HepG2 (cell line): ENCODE measurements at regions not wholly inside any gene's neighbourhood (a gene's known extent, or its start where the extent isn't known, plus 50 kb on each side); places are given as distances from the start of the nearest gene placed in this dataset.

Experiments
- ATAC-seq: fragments of 200-7000 bp; cut with Tn5 transposase; 3 replicates; pipeline ENCODE4 v1.9.1; 2020; ENCODE audit warnings: mild to moderate bottlenecking, moderate library complexity
- BruUV-seq: library from RNA; stranded (reverse); fragments of 400-500 nt; replicated peaks from 2 replicates; lab custom pipeline; 2021; lab: Mats Ljungman, UMichigan
- CTCF ChIA-PET: fragments of 300-600 bp; formaldehyde crosslinking; extraction: SDS; loops from one replicate; lab custom pipeline; 2021; ENCODE audit warnings: low total read pairs, inconsistent platforms, low intra/inter-chr PET ratio; lab: Yijun Ruan, JAX
- POLR2A ChIA-PET: fragments of 350-600 bp; sonication (Branson Sonifier 250); formaldehyde crosslinking; loops from one replicate; lab custom pipeline; 2020; ENCODE audit warnings: antibody characterized with exemption, inconsistent platforms; lab: Yijun Ruan, JAX
- DNase-seq: peaks from one replicate; pipeline ENCODE4 v3.0.0-alpha.2; 2015; ENCODE audit warnings: low spot score
- FAIRE-seq: peaks from 3 replicates; lab custom pipeline; 2011; peaks lifted over from hg19 to GRCh38; lab: Jason Lieb, UNC
- H2AFZ ChIP-seq: one replicate; pipeline ENCODE4 v1.6.1; 2011; ENCODE audit warnings: low read length, inconsistent platforms
- H3K27ac ChIP-seq: fragments of 300-600 bp; 3 replicates; pipeline ENCODE4 v1.8.0; 2011; ENCODE audit warnings: mixed run types, mild to moderate bottlenecking, mixed read lengths, low read length, inconsistent platforms; ENCODE audit not compliant: insufficient read depth; ENCODE audit errors: extremely low read length
- H3K27me3 ChIP-seq, 2 experiments: fragments of 200-600 bp in 1 of 2; 2 replicates in 1 of 2; 3 replicates in 1 of 2; pipeline versions ENCODE4 v1.6.0 to v1.8.0; 2011; ENCODE audit warnings: low read length in 2 of 2, mild to moderate bottlenecking in 2 of 2, moderate library complexity in 2 of 2, inconsistent platforms in 1 of 2; ENCODE audit not compliant: insufficient read depth in 2 of 2, control insufficient read depth in 1 of 2
- H3K36me3 ChIP-seq, 2 experiments: fragments of 200-600 bp in 1 of 2; replicated peaks in 1 of 2; 2 replicates in 1 of 2; 3 replicates in 1 of 2; pipeline versions ENCODE4 v1.5.1 to v1.8.0; 2011; ENCODE audit warnings: low read length in 2 of 2, inconsistent platforms in 1 of 2; ENCODE audit not compliant: insufficient read depth in 2 of 2, control insufficient read depth in 1 of 2
- H3K4me1 ChIP-seq: 2 replicates; pipeline ENCODE4 v1.5.1; 2012; ENCODE audit warnings: low read length, inconsistent platforms; ENCODE audit not compliant: insufficient read depth
- H3K4me2 ChIP-seq: 2 replicates; pipeline ENCODE4 v1.6.0; 2011; ENCODE audit warnings: low read depth, low read length, inconsistent platforms
- H3K4me3 ChIP-seq, 3 experiments: fragments of 200-600 bp in 1 of 3; sonication (generic), shearing (Covaris generic) in 1 of 3; replicated peaks in 1 of 3; 2 replicates each; pipeline ENCODE4 v1.5.1; 2011 to 2016; ENCODE audit warnings: low read length in 3 of 3, inconsistent platforms in 2 of 3, low read depth in 2 of 3, mild to moderate bottlenecking in 2 of 3, control low read depth in 1 of 3, mixed read lengths in 1 of 3; ENCODE audit not compliant: insufficient read depth in 1 of 3
- H3K79me2 ChIP-seq: one replicate; pipeline ENCODE4 v1.6.1; 2011; ENCODE audit warnings: low read length, inconsistent platforms; ENCODE audit not compliant: insufficient read depth
- H3K9ac ChIP-seq: 2 replicates; pipeline ENCODE4 v1.6.0; 2011; ENCODE audit warnings: mild to moderate bottlenecking, low read depth, low read length, inconsistent platforms; ENCODE audit not compliant: insufficient read depth
- H3K9me3 ChIP-seq: 2 replicates; pipeline ENCODE4 v1.5.1; 2012; ENCODE audit warnings: mild to moderate bottlenecking, low read length
- H4K20me1 ChIP-seq: 2 replicates; pipeline ENCODE4 v1.6.0; 2011; ENCODE audit warnings: inconsistent platforms, mild to moderate bottlenecking, low read length, moderate library complexity; ENCODE audit not compliant: insufficient read depth
- CEBPB ChIP-seq: IDR thresholded peaks from 2 replicates; pipeline ENCODE4 v1.6.1; 2011; ENCODE audit warnings: low read depth, low read length, improper control_type of control experiment, borderline replicate concordance
- CEBPG ChIP-seq: IDR thresholded peaks from 2 replicates; pipeline ENCODE4 v1.6.1; 2016
- ZNF629 ChIP-seq: sonication (generic); formaldehyde crosslinking; conservative IDR thresholded peaks from 2 replicates; pipeline ENCODE4 v1.5.0; 2020; ENCODE audit warnings: missing genetic modification reagents
- WGBS: methylation state at CpG from one replicate; pipeline ENCODE4 v1.1.6; 2017; ENCODE audit warnings: low lambda C conversion rate; 5-methylcytosine and 5-hydroxymethylcytosine counted together
- in situ Hi-C: cut with HindIII; loops from 2 replicates; pipeline ENCODE4 v1.10.0; 2017; ENCODE audit warnings: low pct_unique_long_range_greater_than_20kb; ENCODE audit not compliant: extremely low pct_ligation_motif_present
- intact Hi-C: fragments of 100-400 bp; cut with micrococcal nuclease; formaldehyde crosslinking; loops from one replicate; pipeline ENCODE4 v1.10.0; 2022; ENCODE audit not compliant: unreplicated experiment
- TF ChIP-seq, protein P1 (sequence below): sonication (generic); formaldehyde crosslinking; conservative IDR thresholded peaks from 2 replicates; pipeline ENCODE4 v1.8.0; 2022; ENCODE audit warnings: mild to moderate bottlenecking, moderate library complexity, missing genetic modification reagents
- TF ChIP-seq, protein P2 (sequence below): sonication (generic); formaldehyde crosslinking; IDR thresholded peaks from 2 replicates; pipeline ENCODE4 v1.4.0; 2020; ENCODE audit warnings: missing genetic modification reagents, borderline replicate concordance

DNA sequence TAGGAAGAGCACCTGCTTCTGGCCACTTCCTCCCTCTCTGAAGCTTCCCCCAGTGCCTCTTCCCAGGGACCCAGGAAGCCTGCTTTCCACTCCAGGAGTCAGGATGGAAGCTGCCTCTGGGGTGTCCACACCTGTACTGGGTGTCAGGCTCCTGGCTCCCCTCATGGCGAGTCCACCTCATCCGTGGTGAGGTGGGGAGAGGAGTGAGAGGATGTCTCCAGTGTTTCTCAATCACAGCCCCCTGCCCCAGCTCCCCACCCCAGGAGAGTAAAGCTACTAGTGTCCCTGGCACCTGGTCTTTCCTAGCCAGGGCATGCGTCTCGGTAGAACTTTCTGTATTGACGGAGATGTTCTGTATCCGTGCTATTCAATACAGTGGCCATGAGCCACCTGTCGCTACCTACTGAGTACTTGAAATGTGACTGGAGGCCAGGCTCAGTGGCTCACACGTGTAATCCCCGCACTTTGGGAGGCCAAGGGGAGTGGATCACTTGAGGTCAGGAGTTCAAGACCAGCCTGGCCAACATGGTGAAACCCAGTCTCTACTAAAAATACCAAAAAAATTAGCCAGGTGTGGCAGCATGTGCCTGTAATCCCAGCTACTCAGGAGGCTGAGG is 171.2 kb upstream of the HAAO start:
- no peak for FAIRE-seq
- in situ Hi-C loops = no loop called here
- WGBS = 92% methylated on average over 9 of the region's 9 CpGs

DNA sequence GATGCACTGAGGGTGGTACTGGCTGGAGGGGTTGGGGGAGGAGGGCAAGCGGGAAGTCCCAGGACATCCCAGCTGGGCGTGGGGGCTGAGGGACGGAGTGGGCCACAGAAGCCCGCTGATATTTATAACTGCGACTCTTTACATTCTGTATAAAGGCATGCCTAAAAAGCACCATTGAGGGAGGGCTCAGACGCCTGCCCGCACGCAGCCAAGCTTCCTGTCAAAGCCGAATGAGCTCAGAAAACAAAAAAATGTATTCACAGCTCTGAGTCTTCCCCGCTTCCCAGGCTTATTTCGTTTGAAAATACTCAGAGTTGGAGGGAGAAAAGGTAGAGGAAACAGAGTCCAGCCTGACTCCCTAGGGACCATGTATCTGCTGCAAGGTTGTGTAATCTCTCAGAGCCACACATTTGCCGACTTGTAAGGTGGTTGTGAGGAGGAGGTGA is 170.1 kb upstream of the HAAO start:
- DNase-seq (no peak), FAIRE-seq (no peak), ATAC-seq (no peak)
- Histone ChIP-seq H3K27ac (no peak overlapping the region), H3K79me2 (no peaks in the 10 kb centered on the region), H3K9ac (no peak overlapping the region), H3K4me1 (peaks cover 75% of the 10 kb centered on the region), H3K4me3 (no peak overlapping the region), H2AFZ (no peak overlapping the region), H3K9me3 (no peaks in the 10 kb centered on the region), H4K20me1 (no peaks in the 10 kb centered on the region), H3K27me3 (no peaks in the 10 kb centered on the region), H3K4me2 (no peak overlapping the region), H3K36me3 (no peaks in the 10 kb centered on the region)
- CTCF ChIA-PET = no interaction called here
- POLR2A ChIA-PET = interaction anchor here (1.4 to 9.3 kb wide), 2 partner anchors 13 to 36 kb away, joined by 4 to 98 read pairs; no protein-coding TSS in a partner anchor
- intact Hi-C loops (no loop called here), in situ Hi-C loops (no loop called here)
- peak; percentile 47; the same call in 1 of the 2 replicates for TF ChIP-seq CEBPB
- 0 out of 2 replicates have a peak, but pooled peaks have one; percentile 32 for TF ChIP-seq CEBPG (CRISPR knock-in tag)
- TF ChIP-seq ZNF629 = no peak
- TF ChIP-seq, protein P1, sequence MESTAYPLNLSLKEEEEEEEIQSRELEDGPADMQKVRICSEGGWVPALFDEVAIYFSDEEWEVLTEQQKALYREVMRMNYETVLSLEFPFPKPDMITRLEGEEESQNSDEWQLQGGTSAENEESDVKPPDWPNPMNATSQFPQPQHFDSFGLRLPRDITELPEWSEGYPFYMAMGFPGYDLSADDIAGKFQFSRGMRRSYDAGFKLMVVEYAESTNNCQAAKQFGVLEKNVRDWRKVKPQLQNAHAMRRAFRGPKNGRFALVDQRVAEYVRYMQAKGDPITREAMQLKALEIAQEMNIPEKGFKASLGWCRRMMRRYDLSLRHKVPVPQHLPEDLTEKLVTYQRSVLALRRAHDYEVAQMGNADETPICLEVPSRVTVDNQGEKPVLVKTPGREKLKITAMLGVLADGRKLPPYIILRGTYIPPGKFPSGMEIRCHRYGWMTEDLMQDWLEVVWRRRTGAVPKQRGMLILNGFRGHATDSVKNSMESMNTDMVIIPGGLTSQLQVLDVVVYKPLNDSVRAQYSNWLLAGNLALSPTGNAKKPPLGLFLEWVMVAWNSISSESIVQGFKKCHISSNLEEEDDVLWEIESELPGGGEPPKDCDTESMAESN (CRISPR knock-in tag) = no peak
- 83% methylated on average over 12 of the region's 12 CpGs for WGBS
- no TSS peak for BruUV-seq

More for the DNA sequence above, 171.2 kb upstream of the HAAO start:
- Histone ChIP-seq H4K20me1 (no peaks in the 10 kb centered on the region), H3K9ac (no peak overlapping the region), H3K27me3 (no peaks in the 10 kb centered on the region), H3K4me2 (no peak overlapping the region), H3K4me1 (peaks cover 75% of the 10 kb centered on the region), H3K4me3 (no peak overlapping the region), H3K36me3 (no peaks in the 10 kb centered on the region), H3K27ac (no peak overlapping the region), H2AFZ (no peak overlapping the region), H3K79me2 (no peaks in the 10 kb centered on the region), H3K9me3 (no peaks in the 10 kb centered on the region)
- DNase-seq = no peak
- no TSS peak for BruUV-seq
- TF ChIP-seq, protein P2, sequence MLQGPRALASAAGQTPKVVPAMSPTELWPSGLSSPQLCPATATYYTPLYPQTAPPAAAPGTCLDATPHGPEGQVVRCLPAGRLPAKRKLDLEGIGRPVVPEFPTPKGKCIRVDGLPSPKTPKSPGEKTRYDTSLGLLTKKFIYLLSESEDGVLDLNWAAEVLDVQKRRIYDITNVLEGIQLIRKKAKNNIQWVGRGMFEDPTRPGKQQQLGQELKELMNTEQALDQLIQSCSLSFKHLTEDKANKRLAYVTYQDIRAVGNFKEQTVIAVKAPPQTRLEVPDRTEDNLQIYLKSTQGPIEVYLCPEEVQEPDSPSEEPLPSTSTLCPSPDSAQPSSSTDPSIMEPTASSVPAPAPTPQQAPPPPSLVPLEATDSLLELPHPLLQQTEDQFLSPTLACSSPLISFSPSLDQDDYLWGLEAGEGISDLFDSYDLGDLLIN (CRISPR knock-in tag) = no peak
- CTCF ChIA-PET = no interaction called here
- POLR2A ChIA-PET = interaction anchor here (1.2 to 9.3 kb wide), 3 partner anchors 12 to 42 kb away, joined by 4 to 98 read pairs (median 4); no protein-coding TSS in a partner anchor
- intact Hi-C loops = no loop called here
- ATAC-seq = no peak
